ENCODE measurements at regions not wholly inside any gene's neighbourhood (a gene's known extent, or its start where the extent isn't known, plus 50 kb on each side); places are given as distances from the start of the nearest gene placed in this dataset.
"Not testable (repeated sequence)": the region's sequence is repeated elsewhere in the genome, so short reads cannot be mapped to it uniquely, and the experiment has no call there.

DNA sequence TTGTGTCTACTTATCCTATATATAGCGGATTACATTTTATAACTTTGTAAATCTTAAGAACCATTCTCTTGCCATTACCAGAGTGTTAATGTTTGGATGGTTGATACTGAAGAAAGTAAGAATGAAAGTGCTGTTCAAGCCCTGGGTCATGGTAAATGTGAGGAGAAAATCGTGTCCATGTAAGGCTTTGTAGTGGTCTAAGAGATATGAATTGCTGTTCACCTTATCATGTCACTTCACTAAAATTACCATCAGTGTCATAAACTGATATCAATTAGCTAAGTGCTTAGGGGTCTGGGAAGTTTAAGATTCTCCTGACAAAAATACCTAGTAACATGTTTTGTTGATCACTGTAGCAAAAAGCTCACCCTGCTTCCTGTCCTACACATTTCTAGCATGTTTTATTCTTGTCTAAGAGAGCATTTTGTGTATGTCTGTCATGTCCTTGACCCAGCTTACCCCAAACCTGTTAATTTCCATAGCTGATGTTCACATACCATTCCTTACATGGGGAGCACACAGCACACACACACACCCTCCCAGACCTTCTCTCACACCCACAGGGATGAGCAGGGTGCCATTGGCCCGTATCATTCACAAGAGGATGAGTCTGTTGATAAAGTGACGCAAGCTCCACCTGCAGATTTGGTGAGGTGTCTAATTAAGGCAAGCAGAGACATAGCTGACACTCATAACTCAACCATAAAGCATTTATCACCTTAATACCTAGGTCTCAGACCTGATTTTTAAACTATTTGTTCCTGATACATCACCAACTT lies 125.1 kb upstream of the PAM start:
- intact Hi-C loops (cut with micrococcal nuclease; ENCODE audit: unreplicated experiment) = no loop called here
- no peak for DNase-seq (ENCODE audit: low spot score)
- peaks cover 3% of the 10 kb centered on the region for H3K4me1 ChIP-seq (ENCODE audit: insufficient read depth, low read length, poor library complexity, severe bottlenecking)
- BruUV-seq (replicated peaks) = no TSS peak
- no peaks in the 10 kb centered on the region for H3K36me3 ChIP-seq (ENCODE audit: insufficient read depth, low read length, poor library complexity, severe bottlenecking)
- no peak overlapping the region for H3K27ac ChIP-seq (ENCODE audit: low read depth, low read length, poor library complexity, severe bottlenecking)
- H3K9me3 ChIP-seq (ENCODE audit: low read depth, low read length, poor library complexity, severe bottlenecking) = no peaks in the 10 kb centered on the region
- no peak for TF ChIP-seq EZH2 (IDR thresholded peaks at IDR 0.05; ENCODE audit: borderline replicate concordance, low read depth, low read length, poor library complexity, severe bottlenecking)
- TF ChIP-seq, protein P1, sequence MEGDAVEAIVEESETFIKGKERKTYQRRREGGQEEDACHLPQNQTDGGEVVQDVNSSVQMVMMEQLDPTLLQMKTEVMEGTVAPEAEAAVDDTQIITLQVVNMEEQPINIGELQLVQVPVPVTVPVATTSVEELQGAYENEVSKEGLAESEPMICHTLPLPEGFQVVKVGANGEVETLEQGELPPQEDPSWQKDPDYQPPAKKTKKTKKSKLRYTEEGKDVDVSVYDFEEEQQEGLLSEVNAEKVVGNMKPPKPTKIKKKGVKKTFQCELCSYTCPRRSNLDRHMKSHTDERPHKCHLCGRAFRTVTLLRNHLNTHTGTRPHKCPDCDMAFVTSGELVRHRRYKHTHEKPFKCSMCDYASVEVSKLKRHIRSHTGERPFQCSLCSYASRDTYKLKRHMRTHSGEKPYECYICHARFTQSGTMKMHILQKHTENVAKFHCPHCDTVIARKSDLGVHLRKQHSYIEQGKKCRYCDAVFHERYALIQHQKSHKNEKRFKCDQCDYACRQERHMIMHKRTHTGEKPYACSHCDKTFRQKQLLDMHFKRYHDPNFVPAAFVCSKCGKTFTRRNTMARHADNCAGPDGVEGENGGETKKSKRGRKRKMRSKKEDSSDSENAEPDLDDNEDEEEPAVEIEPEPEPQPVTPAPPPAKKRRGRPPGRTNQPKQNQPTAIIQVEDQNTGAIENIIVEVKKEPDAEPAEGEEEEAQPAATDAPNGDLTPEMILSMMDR (conservative IDR thresholded peaks at IDR 0.05; ENCODE audit: low read depth, low read length) = no peak
- no peak overlapping the region for H3K4me3 ChIP-seq (ENCODE audit: low read depth, low read length, poor library complexity, severe bottlenecking)
- no peaks in the 10 kb centered on the region for H3K27me3 ChIP-seq (replicated peaks; ENCODE audit: insufficient read depth, low read depth, low read length, poor library complexity)
- ChIA-PET CTCF (no interaction called here), POLR2A (ENCODE audit: low non-redundant PET) (no interaction called here)

DNA sequence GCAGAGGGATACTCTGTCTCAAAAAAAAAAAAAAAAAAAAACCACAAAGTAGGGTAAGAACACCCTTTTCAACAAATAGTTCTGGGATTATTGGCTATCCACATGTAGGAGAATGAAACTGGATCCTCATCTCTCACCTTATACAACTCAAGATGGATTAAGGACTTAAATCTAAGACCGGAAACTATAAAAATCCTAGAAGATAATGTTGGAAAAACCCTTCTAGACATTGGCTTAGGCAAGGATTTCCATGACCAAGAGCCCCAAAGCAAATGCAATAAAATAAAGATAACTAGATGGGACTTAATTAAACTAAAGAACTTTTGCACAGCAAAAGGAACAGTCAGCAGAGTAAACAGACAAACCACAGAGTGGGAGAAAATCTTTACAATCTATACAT lies 119.7 kb upstream of the PAM start:
- POLR2A ChIA-PET (ENCODE audit: low non-redundant PET); intact Hi-C loops (cut with micrococcal nuclease; ENCODE audit: unreplicated experiment); DNase-seq (ENCODE audit: low spot score); BruUV-seq (replicated peaks); H3K4me3 ChIP-seq (ENCODE audit: low read depth, low read length, poor library complexity, severe bottlenecking); H3K9me3 ChIP-seq (ENCODE audit: low read depth, low read length, poor library complexity, severe bottlenecking); H3K4me1 ChIP-seq (ENCODE audit: insufficient read depth, low read length, poor library complexity, severe bottlenecking); H3K27me3 ChIP-seq (replicated peaks; ENCODE audit: insufficient read depth, low read depth, low read length, poor library complexity); H3K36me3 ChIP-seq (ENCODE audit: insufficient read depth, low read length, poor library complexity, severe bottlenecking); H3K27ac ChIP-seq (ENCODE audit: low read depth, low read length, poor library complexity, severe bottlenecking); CTCF ChIA-PET: not testable (repeated sequence)

DNA sequence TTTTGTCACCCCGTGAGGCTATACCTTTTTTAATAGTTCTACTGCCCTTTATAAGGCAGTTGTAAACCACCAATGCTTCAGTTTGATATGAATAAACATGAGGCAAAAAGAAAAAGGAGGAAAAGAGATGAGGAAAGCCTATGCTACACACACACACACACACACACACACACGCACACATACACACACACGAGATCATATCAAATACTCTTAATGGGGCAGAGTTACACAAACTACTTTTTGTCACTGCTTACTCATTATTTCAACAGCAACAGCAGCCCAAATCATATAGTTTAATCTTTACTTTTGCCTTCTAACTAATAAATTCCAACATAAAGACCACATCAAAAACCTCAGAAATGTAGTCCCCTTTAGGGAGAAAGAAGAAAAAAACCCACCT lies 116.8 kb upstream of the PAM start:
- H3K27me3 ChIP-seq (replicated peaks; ENCODE audit: insufficient read depth, low read depth, low read length, poor library complexity) = no peaks in the 10 kb centered on the region
- intact Hi-C loops (cut with micrococcal nuclease; ENCODE audit: unreplicated experiment) = no loop called here
- H3K27ac ChIP-seq (ENCODE audit: low read depth, low read length, poor library complexity, severe bottlenecking) = no peak overlapping the region
- H3K4me3 ChIP-seq (ENCODE audit: low read depth, low read length, poor library complexity, severe bottlenecking) = no peak overlapping the region
- POLR2A ChIA-PET (ENCODE audit: low non-redundant PET) = no interaction called here
- TF ChIP-seq EZH2 (IDR thresholded peaks at IDR 0.05; ENCODE audit: borderline replicate concordance, low read depth, low read length, poor library complexity, severe bottlenecking) = no peak
- TF ChIP-seq, protein P1 (conservative IDR thresholded peaks at IDR 0.05; ENCODE audit: low read depth, low read length) = no peak
- H3K4me1 ChIP-seq (ENCODE audit: insufficient read depth, low read length, poor library complexity, severe bottlenecking) = no peaks in the 10 kb centered on the region
- DNase-seq (ENCODE audit: low spot score) = no peak
- CTCF ChIA-PET = no interaction called here
- H3K9me3 ChIP-seq (ENCODE audit: low read depth, low read length, poor library complexity, severe bottlenecking) = no peaks in the 10 kb centered on the region
- no TSS peak for BruUV-seq (replicated peaks)
- no peaks in the 10 kb centered on the region for H3K36me3 ChIP-seq (ENCODE audit: insufficient read depth, low read length, poor library complexity, severe bottlenecking)

Measured in A673 (cell line).